VCaP (cell line): ENCODE measurements at regions not wholly inside any gene's neighbourhood (a gene's known extent, or its start where the extent isn't known, plus 50 kb on each side); places are given as distances from the start of the nearest gene placed in this dataset.

Experiments used
- H3K27ac ChIP-seq: fragments of 450-650 bp; 2 replicates; pipeline ENCODE4 v1.5.1; 2017
- TF ChIP-seq, protein P1 (sequence below): fragments of 450-650 bp; conservative IDR thresholded peaks from 2 replicates; pipeline ENCODE4 v1.5.1; 2017; ENCODE audit warnings: mild to moderate bottlenecking, moderate library complexity

DNA sequence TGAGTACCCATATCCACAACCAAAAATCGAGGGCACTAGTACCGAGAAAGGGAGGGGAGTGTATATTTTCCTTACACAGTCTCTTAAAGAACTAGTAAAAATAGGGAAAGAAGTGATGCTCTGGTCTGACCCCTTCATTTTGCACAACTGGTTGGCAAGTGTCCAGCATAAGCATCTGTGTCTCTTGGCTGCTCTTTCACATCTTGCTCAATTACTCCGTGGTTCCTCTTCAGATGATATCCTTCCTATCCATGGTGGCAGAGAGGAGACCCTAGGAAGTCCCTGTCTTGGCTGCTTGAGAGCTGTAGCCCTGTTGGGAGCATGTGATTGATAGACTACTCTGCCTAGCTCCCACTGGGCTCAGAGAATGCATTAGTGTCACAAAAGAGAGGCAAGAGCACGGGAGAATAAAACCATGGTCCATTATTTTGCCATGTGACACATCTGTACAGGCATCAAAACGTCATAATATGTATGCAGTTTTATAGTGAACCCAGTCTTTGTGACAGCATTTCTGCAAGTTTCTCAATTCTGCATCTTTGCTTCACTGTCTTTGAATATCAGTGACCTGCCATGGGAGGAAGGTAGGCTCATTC lies 111.8 kb upstream of the ANKRD1 start:
- no peak overlapping the region for H3K27ac ChIP-seq
- TF ChIP-seq, protein P1, sequence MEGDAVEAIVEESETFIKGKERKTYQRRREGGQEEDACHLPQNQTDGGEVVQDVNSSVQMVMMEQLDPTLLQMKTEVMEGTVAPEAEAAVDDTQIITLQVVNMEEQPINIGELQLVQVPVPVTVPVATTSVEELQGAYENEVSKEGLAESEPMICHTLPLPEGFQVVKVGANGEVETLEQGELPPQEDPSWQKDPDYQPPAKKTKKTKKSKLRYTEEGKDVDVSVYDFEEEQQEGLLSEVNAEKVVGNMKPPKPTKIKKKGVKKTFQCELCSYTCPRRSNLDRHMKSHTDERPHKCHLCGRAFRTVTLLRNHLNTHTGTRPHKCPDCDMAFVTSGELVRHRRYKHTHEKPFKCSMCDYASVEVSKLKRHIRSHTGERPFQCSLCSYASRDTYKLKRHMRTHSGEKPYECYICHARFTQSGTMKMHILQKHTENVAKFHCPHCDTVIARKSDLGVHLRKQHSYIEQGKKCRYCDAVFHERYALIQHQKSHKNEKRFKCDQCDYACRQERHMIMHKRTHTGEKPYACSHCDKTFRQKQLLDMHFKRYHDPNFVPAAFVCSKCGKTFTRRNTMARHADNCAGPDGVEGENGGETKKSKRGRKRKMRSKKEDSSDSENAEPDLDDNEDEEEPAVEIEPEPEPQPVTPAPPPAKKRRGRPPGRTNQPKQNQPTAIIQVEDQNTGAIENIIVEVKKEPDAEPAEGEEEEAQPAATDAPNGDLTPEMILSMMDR: no peak

DNA sequence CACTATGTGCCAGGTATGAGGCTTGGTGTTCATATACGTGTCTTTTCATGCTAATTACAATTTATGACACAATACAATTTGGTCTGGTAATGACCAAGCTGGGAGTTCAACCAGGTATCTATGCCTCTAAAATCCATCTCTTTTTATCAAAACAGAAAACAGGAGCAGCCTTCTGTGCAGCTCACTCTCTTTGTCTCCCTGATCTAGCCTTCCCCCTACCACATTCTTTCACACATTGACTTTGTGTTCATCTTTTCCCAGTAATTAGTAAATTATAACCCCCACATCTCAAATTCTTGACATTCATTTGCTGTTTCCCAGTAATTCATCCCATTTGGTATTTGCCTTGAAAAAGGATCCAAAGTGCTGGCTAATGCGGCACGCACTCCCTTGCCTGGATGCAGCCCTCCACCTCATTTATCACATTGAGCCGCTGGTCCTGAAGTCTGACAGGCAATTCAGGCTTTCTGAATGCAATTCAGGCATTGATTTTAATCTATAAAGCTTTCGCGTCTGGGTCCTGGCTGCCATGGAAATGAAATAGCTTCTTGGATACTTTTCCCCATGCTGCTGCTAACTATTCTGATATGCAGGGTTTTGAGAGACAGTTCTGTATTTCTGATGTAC lies 112.5 kb upstream of the ANKRD1 start:
- H3K27ac ChIP-seq: no peak overlapping the region
- TF ChIP-seq, protein P1: no peak

DNA sequence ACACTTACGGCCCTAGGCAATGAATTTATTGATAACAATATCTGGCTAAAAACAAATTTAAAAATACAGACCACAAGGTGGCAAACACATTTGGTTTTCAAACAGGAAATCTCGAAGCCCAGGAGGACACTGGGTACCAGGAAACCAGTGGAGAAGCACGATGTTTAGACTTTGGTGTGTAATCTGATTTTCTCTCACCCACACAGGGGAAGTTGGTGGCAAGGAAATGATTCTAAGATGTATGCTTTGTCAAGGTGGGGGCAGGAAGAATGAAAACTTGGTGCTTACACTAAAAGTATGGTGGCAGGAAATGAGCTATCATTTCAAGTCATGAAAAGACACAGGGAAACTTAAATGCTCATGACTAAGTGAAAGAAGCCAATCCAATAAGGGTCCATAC lies 113.2 kb upstream of the ANKRD1 start:
- H3K27ac ChIP-seq: no peak overlapping the region
- TF ChIP-seq, protein P1: no peak

DNA sequence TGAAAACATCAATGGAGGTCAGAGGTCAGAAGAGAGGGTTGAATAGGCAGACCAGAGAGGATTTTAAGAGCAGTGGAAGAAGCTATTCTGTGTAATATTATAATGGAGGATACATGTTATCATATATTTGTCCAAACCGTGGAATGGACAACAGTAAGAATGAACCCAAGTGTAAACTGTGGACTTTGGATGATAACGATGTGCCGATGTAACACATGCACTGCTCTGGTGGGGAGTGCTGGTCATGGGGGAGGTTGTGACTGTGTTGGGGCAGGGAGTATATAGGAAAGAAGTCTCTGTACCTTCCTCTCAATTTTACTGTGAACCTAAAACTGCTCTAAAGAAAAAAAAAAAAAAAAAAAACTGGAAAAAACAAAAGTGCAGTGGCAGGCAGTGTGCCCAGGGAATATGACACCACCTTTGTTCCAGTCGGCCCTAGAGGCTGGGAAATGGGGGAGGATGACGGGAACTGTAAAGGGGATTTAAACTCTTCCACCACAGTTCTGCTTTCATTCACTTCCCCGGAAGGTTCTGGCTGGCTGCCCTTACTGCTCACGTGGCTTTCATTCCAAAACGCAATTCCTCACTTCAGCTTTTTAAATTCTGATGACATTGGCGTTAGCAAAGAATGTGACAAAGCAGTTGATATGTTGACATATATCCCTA lies 113.7 kb upstream of the ANKRD1 start:
- TF ChIP-seq, protein P1: no peak
- no peak overlapping the region for H3K27ac ChIP-seq

DNA sequence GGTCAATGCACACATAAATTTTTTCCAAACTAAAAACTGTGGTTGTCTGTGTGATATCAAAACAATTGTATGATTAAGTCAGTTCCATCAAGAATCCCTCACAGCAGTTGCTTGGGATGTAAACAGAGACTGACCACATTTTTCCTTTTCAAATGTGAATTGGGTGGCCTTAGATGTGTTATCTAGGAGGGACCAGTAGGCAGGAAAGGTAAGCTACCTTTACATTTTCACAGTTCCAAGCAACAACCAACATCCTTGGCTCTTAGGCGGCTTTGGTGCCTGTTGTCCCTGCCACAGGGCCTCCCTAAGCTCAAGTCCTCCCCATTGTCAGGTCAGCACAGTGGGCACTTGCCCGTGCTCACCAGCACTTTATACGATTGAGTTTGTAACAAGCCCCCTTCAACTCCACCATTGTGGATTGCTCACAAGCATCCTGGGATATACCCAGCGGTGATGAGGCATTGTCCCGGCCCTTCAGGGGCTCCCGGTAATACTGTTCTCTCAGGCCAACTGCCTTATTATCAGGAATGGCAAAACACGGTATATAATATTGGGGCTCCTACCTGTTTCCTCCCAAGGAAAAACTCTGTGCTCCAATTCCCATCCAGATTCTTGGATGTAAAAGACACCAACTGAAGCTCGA lies 114.9 kb upstream of the ANKRD1 start:
- TF ChIP-seq, protein P1: no peak
- no peak overlapping the region for H3K27ac ChIP-seq

DNA sequence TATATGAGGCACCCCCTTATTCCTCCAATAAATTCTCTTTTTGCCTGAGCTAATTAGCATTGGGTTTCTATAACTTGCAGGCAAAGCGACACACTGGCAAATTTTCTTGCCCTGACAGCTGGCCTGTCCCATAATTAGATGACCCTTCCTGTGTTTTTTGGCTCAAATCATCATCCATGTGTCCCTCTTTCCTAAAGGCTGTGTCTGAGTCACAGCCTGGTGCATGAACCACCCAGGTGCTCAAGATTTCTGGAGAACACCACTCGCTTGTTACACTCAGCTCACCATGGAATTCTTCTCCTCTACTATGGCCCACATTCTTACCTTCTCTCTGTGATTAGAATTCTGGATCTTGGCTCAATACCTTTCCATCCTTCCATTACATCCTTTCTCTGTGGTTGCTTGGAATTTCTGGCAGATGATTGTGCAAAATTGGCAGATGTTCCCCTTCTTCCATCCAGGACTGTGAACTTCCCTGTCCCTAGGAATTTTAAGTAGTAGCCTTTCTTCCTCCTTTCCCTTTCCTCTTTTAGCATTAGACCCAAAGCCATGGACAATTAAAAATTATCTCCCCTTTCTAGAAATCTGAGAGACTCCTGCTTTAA lies 116.0 kb upstream of the ANKRD1 start:
- H3K27ac ChIP-seq: no peak overlapping the region
- TF ChIP-seq, protein P1: no peak

DNA sequence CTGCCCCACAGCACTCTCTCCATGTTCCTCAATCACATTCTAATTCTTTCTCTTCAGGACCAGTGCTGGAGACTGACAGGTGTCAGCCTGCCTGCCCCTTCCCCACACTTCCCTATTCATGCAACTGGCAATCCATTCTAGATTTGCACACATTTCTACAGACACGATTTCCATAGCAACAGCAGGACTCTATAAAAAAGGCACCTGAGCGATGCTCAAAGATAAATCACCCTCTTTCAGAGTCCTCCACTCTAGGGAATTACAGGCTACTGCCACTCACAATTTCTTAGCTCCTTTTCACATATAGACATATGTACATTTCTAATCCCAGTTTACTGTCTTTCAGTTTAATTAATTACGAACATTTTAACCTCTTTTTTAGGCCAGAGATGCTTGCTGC lies 118.1 kb upstream of the ANKRD1 start:
- TF ChIP-seq, protein P1: no peak
- H3K27ac ChIP-seq: no peak overlapping the region
